WTC11 (cell line): ENCODE measurements at regions not wholly inside any gene's neighbourhood (a gene's known extent, or its start where the extent isn't known, plus 50 kb on each side); places are given as distances from the start of the nearest gene placed in this dataset.

Experiments
- FOXJ3 ChIP-seq: sonication (generic); formaldehyde crosslinking; IDR thresholded peaks from 2 replicates; pipeline ENCODE4 v1.9.0; 2021; ENCODE audit warnings: missing genetic modification reagents, mild to moderate bottlenecking, borderline replicate concordance
- GRHL2 ChIP-seq: fragments of 250-450 bp; sonication (Bioruptor Pico); IDR thresholded peaks from 2 replicates; pipeline ENCODE4 v1.8.0; 2022; ENCODE audit warnings: mild to moderate bottlenecking, moderate library complexity; ENCODE audit not compliant: insufficient replicate concordance, severe bottlenecking
- TF ChIP-seq, protein P1 (sequence below): fragments of 200-600 bp; IDR thresholded peaks from 2 replicates; pipeline ENCODE4 v1.8.0; 2022; ENCODE audit warnings: antibody characterized with exemption
- TF ChIP-seq, protein P2 (sequence below): sonication (generic); formaldehyde crosslinking; conservative IDR thresholded peaks from 2 replicates; pipeline ENCODE4 v1.8.1; 2023; ENCODE audit warnings: mild to moderate bottlenecking, low read depth, missing genetic modification reagents, moderate library complexity
- TF ChIP-seq, protein P3 (sequence below): sonication (generic); formaldehyde crosslinking; IDR thresholded peaks from 2 replicates; pipeline ENCODE4 v1.8.0; 2022; ENCODE audit warnings: mild to moderate bottlenecking, missing genetic modification reagents

DNA sequence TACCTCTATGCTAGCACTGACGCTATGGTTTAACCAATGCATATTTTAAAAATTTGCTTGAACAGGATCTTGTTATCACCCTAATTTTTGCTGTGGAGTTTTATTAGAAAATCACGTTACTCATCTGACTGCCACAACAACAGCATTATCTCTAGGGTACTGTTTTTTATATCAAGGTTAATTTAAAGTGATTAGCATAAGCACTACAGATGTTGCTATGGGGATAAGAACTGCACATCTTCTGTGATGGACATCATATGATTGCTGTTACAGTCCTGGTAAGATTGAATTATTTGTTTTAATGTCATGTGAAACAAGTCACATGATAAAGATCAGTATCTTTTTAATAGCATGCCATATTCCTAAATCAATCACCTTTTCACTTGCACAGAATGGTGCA, 492.2 kb upstream of the ROBO2 start:
- TF ChIP-seq, protein P1, sequence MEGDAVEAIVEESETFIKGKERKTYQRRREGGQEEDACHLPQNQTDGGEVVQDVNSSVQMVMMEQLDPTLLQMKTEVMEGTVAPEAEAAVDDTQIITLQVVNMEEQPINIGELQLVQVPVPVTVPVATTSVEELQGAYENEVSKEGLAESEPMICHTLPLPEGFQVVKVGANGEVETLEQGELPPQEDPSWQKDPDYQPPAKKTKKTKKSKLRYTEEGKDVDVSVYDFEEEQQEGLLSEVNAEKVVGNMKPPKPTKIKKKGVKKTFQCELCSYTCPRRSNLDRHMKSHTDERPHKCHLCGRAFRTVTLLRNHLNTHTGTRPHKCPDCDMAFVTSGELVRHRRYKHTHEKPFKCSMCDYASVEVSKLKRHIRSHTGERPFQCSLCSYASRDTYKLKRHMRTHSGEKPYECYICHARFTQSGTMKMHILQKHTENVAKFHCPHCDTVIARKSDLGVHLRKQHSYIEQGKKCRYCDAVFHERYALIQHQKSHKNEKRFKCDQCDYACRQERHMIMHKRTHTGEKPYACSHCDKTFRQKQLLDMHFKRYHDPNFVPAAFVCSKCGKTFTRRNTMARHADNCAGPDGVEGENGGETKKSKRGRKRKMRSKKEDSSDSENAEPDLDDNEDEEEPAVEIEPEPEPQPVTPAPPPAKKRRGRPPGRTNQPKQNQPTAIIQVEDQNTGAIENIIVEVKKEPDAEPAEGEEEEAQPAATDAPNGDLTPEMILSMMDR: no peak
- TF ChIP-seq GRHL2 (CRISPR knock-in tag) (no peak), FOXJ3 (CRISPR knock-in tag) (no peak)
- TF ChIP-seq, protein P2, sequence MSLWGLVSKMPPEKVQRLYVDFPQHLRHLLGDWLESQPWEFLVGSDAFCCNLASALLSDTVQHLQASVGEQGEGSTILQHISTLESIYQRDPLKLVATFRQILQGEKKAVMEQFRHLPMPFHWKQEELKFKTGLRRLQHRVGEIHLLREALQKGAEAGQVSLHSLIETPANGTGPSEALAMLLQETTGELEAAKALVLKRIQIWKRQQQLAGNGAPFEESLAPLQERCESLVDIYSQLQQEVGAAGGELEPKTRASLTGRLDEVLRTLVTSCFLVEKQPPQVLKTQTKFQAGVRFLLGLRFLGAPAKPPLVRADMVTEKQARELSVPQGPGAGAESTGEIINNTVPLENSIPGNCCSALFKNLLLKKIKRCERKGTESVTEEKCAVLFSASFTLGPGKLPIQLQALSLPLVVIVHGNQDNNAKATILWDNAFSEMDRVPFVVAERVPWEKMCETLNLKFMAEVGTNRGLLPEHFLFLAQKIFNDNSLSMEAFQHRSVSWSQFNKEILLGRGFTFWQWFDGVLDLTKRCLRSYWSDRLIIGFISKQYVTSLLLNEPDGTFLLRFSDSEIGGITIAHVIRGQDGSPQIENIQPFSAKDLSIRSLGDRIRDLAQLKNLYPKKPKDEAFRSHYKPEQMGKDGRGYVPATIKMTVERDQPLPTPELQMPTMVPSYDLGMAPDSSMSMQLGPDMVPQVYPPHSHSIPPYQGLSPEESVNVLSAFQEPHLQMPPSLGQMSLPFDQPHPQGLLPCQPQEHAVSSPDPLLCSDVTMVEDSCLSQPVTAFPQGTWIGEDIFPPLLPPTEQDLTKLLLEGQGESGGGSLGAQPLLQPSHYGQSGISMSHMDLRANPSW (CRISPR knock-in tag): no peak
- TF ChIP-seq, protein P3, sequence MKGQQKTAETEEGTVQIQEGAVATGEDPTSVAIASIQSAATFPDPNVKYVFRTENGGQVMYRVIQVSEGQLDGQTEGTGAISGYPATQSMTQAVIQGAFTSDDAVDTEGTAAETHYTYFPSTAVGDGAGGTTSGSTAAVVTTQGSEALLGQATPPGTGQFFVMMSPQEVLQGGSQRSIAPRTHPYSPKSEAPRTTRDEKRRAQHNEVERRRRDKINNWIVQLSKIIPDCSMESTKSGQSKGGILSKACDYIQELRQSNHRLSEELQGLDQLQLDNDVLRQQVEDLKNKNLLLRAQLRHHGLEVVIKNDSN (CRISPR knock-in tag): no peak
